Esophagus muscularis mucosa (tissue), 4 donors: ENCODE measurements at regions not wholly inside any gene's neighbourhood (a gene's known extent, or its start where the extent isn't known, plus 50 kb on each side); places are given as distances from the start of the nearest gene placed in this dataset.

ENCODE experiments used
- EP300 ChIP-seq: sonication (generic); formaldehyde crosslinking; IDR thresholded peaks from one replicate; pipeline ENCODE4 v1.6.1; 2017; ENCODE audit warnings: antibody characterized with exemption
- POLR2A ChIP-seq: fragments of 450-650 bp; IDR thresholded peaks from one replicate; pipeline ENCODE4 v1.6.1; 2017; ENCODE audit warnings: antibody characterized with exemption, moderate library complexity, mild to moderate bottlenecking, low read depth
- POLR2AphosphoS5 ChIP-seq, 2 donors: sonication (generic); formaldehyde crosslinking; IDR thresholded peaks; one replicate each; pipeline ENCODE4 v1.6.1; 2017; ENCODE audit warnings: antibody characterized with exemption in 2 of 2
- TF ChIP-seq, protein P1 (sequence below), 3 experiments: fragments of 200-600 bp in 2 of 3; fragments of 450-650 bp in 1 of 3; sonication (generic) in 2 of 3; IDR thresholded peaks; one replicate each; pipeline ENCODE4 v1.5.1; 2017 to 2019; ENCODE audit warnings: antibody characterized with exemption in 3 of 3, mild to moderate bottlenecking in 2 of 3, moderate library complexity in 1 of 3

DNA sequence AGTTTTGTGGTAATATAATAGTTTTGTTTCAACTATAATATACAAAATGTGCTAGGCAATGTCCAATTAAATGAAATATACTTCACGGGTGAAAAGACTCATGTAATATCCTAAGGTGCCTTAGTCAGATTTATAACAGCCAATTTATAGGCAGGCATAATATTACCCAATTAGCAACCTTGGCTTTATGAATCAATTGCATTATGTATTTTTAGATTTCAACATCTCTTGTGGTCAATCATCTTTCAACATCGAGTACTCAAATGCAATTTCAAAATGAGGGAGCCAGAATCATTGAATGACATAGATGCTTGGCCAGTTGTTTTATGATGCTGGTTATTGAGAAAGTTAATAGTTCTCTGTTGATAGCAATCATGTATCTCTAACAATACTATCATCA is 110.3 kb upstream of the SP8 start:
- TF ChIP-seq, protein P1, sequence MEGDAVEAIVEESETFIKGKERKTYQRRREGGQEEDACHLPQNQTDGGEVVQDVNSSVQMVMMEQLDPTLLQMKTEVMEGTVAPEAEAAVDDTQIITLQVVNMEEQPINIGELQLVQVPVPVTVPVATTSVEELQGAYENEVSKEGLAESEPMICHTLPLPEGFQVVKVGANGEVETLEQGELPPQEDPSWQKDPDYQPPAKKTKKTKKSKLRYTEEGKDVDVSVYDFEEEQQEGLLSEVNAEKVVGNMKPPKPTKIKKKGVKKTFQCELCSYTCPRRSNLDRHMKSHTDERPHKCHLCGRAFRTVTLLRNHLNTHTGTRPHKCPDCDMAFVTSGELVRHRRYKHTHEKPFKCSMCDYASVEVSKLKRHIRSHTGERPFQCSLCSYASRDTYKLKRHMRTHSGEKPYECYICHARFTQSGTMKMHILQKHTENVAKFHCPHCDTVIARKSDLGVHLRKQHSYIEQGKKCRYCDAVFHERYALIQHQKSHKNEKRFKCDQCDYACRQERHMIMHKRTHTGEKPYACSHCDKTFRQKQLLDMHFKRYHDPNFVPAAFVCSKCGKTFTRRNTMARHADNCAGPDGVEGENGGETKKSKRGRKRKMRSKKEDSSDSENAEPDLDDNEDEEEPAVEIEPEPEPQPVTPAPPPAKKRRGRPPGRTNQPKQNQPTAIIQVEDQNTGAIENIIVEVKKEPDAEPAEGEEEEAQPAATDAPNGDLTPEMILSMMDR (IDR thresholded peaks at IDR 0.05): no peak
- TF ChIP-seq POLR2AphosphoS5 (IDR thresholded peaks at IDR 0.05): no peak
- no peak for TF ChIP-seq POLR2A
- TF ChIP-seq EP300: no peak
